ENCODE measurements at regions not wholly inside any gene's neighbourhood (a gene's known extent, or its start where the extent isn't known, plus 50 kb on each side); places are given as distances from the start of the nearest gene placed in this dataset.
"Not testable (repeated sequence)": the region's sequence is repeated elsewhere in the genome, so short reads cannot be mapped to it uniquely, and the experiment has no call there.

- no peak for FAIRE-seq
Observed at GRCh38 chr18:43887491-43887890, 610.2 kb upstream of the SYT4 start.

- FAIRE-seq: peak; percentile 93
Observed at GRCh38 chr18:43888598-43888997, 611.3 kb upstream of the SYT4 start.

GRCh38 chr18:43893001-43893637, 615.8 kb upstream of the SYT4 start:
- no peak for FAIRE-seq

- FAIRE-seq: no peak
Observed at GRCh38 chr18:43904209-43904837, 627.0 kb upstream of the SYT4 start.

GRCh38 chr18:43914018-43914417, 636.7 kb upstream of the SYT4 start:
- no peak for FAIRE-seq

GRCh38 chr18:43916984-43917383, 639.7 kb upstream of the SYT4 start:
- no peak for FAIRE-seq

GRCh38 chr18:43917520-43917919, 640.2 kb upstream of the SYT4 start:
- FAIRE-seq: no peak

GRCh38 chr18:43919551-43919950, 642.3 kb upstream of the SYT4 start:
- FAIRE-seq: no peak

GRCh38 chr18:43931439-43931838, 654.1 kb upstream of the SYT4 start:
- no peak for FAIRE-seq

GRCh38 chr18:43932140-43932539, 654.9 kb upstream of the SYT4 start:
- FAIRE-seq: peak; percentile 54

- FAIRE-seq: no peak
Observed at GRCh38 chr18:43933177-43933576, 655.9 kb upstream of the SYT4 start.

- FAIRE-seq: no peak
Observed at GRCh38 chr18:43934322-43934721, 657.0 kb upstream of the SYT4 start.

- FAIRE-seq: peak; percentile 99
Observed at GRCh38 chr18:43934781-43935471, 657.6 kb upstream of the SYT4 start.

- no peak for FAIRE-seq
Observed at GRCh38 chr18:43936176-43936575, 658.9 kb upstream of the SYT4 start.

- no peak for FAIRE-seq
Observed at GRCh38 chr18:43949291-43949690, 672.0 kb upstream of the SYT4 start.

GRCh38 chr18:43950062-43950461, 672.8 kb upstream of the SYT4 start:
- FAIRE-seq: no peak

- FAIRE-seq: no peak
Observed at GRCh38 chr18:43952398-43952797, 675.1 kb upstream of the SYT4 start.

- no peak for FAIRE-seq
Observed at GRCh38 chr18:43961722-43962121, 684.4 kb upstream of the SYT4 start.

GRCh38 chr18:43964666-43965065, 687.4 kb upstream of the SYT4 start:
- FAIRE-seq: no peak

GRCh38 chr18:43965691-43966090, 688.4 kb upstream of the SYT4 start:
- FAIRE-seq: no peak

GRCh38 chr18:43970656-43971055, 693.4 kb upstream of the SYT4 start:
- no peak for FAIRE-seq

GRCh38 chr18:43978174-43978573, 700.9 kb upstream of the SYT4 start:
- FAIRE-seq: no peak

- FAIRE-seq: no peak
Observed at GRCh38 chr18:43982582-43982981, 698.1 kb upstream of the SETBP1 start.

GRCh38 chr18:43987061-43987460, 693.6 kb upstream of the SETBP1 start:
- FAIRE-seq: not testable (repeated sequence)

Measured in endometrium (tissue), 2 donors.